CD4-positive, alpha-beta T cell (primary cell): ENCODE measurements at regions not wholly inside any gene's neighbourhood (a gene's known extent, or its start where the extent isn't known, plus 50 kb on each side); places are given as distances from the start of the nearest gene placed in this dataset.

ENCODE experiments used
- ATAC-seq: fragments of 200-7000 bp; cut with Tn5 transposase; one replicate; pipeline ENCODE4 v1.10.0; 2022; ENCODE audit warnings: mild to moderate bottlenecking; ENCODE audit not compliant: poor library complexity
- CTCF ChIA-PET: fragments of 350-600 bp; sonication (Branson Sonifier 250); formaldehyde crosslinking; loops from one replicate; lab custom pipeline; 2021; ENCODE audit warnings: antibody characterized with exemption, inconsistent platforms; lab: Charles Lee
- POLR2A ChIA-PET: fragments of 350-600 bp; sonication (Branson Sonifier 250); formaldehyde crosslinking; loops from one replicate; lab custom pipeline; 2021; ENCODE audit warnings: antibody characterized with exemption, inconsistent platforms; lab: Charles Lee
- DNase-seq, 14 experiments: peaks; one replicate each; pipeline ENCODE4 v3.0.0-alpha.2; 2013 to 2020; ENCODE audit warnings: mixed read lengths in 2 of 14
- H3K27ac ChIP-seq, 2 donors: one replicate each; pipeline versions ENCODE4 v1.5.1 to v1.7.0; 2013; ENCODE audit warnings: low read length in 2 of 2, low read depth in 1 of 2, mild to moderate bottlenecking in 1 of 2
- H3K27me3 ChIP-seq, 2 experiments: 1 replicate in 1 of 2; 2 replicates in 1 of 2; pipeline versions ENCODE4 v1.6.1 to v1.7.0; 2013; ENCODE audit warnings: low read length in 2 of 2, control low read depth in 1 of 2, mild to moderate bottlenecking in 1 of 2, moderate library complexity in 1 of 2; ENCODE audit not compliant: insufficient read depth in 2 of 2, control insufficient read depth in 1 of 2
- H3K36me3 ChIP-seq: one replicate; pipeline ENCODE4 v1.6.1; 2013; ENCODE audit warnings: low read length, control low read depth; ENCODE audit not compliant: insufficient read depth
- H3K4me1 ChIP-seq: one replicate; pipeline ENCODE4 v1.6.1; 2013; ENCODE audit warnings: low read length, control low read depth; ENCODE audit not compliant: insufficient read depth
- H3K4me3 ChIP-seq: one replicate; pipeline ENCODE4 v1.5.1; 2013; ENCODE audit warnings: mild to moderate bottlenecking, low read length, moderate library complexity
- H3K9me3 ChIP-seq, 2 experiments: 1 replicate in 1 of 2; 2 replicates in 1 of 2; pipeline versions ENCODE4 v1.6.1 to v1.7.0; 2013; ENCODE audit warnings: low read length in 2 of 2, mild to moderate bottlenecking in 2 of 2, control low read depth in 1 of 2, moderate library complexity in 1 of 2; ENCODE audit not compliant: control insufficient read depth in 1 of 2, insufficient read depth in 1 of 2
- H3K27ac Mint-ChIP-seq: one replicate; pipeline ENCODE4 v1.8.0; 2020; ENCODE audit warnings: mixed read lengths
- H3K27me3 Mint-ChIP-seq: one replicate; pipeline ENCODE4 v1.8.0; 2021; ENCODE audit warnings: mixed read lengths
- H3K36me3 Mint-ChIP-seq: one replicate; pipeline ENCODE4 v1.8.0; 2021; ENCODE audit warnings: low read depth, mixed read lengths
- H3K4me1 Mint-ChIP-seq: one replicate; pipeline ENCODE4 v1.8.0; 2021; ENCODE audit warnings: low read depth, mixed read lengths
- H3K4me3 Mint-ChIP-seq: one replicate; pipeline ENCODE4 v1.8.0; 2020; ENCODE audit warnings: mild to moderate bottlenecking, mixed read lengths
- H3K9me3 Mint-ChIP-seq: one replicate; pipeline ENCODE4 v1.8.0; 2020; ENCODE audit warnings: mixed read lengths
- intact Hi-C, 2 experiments: fragments of 100-400 bp; cut with DNase I in 1 of 2; cut with micrococcal nuclease in 1 of 2; formaldehyde crosslinking; loops; one replicate each; pipeline versions ENCODE4 v1.15.1 to v1.9.0; 2023 to 2025; cut with DNase I, micrococcal nuclease
- TF ChIP-seq, protein P1 (sequence below): fragments of 200-600 bp; IDR thresholded peaks from one replicate; pipeline ENCODE4 v1.8.0; 2022; ENCODE audit warnings: antibody characterized with exemption, mild to moderate bottlenecking

DNA sequence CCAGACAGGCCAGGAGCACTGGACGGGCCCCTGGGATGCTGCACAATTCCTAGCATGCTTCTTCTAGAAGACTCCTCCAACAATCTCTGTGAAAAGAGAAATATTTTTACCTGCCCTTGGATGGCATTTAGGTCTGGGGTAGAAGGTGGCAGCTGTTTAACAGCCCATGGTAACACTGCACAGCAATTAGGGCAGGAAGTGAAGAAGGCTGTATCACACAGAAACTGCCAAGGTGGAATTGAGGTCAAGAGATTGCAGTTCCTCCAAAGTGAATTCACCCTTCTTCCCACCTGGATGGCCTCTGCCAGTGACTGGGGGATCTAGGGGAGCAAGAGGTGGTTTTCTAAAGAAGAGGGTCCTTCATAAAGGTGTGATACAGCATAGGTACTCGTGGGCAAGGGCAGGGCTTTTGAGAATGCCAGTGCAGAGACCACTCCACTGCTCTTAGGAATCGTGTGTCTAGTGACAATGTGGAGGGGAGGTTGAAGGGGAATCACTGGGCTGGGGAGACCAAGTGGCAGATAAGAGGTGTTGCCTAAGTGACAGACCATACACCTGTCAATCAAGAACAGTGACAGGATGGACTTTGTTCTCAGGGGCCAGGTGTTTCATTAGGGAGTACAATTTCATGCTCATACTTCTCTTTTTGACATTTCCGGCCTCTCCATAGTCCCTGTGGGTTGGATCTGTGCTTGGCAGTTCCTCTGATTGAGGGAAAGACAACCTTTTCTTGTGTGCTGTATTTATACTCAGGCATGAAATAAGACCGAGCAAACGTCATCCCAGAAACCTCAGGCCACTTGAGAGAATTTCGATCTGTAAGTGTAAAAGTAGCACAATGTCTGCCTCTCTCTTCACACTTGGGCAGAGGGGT is 83.5 kb upstream of the BCL6 start:
- H3K4me1 Mint-ChIP-seq: no peaks in the 10 kb centered on the region
- H3K27ac Mint-ChIP-seq: no peak overlapping the region
- peak in 1 of 14 experiments; percentile 43 for DNase-seq
- no peaks in the 10 kb centered on the region for H3K9me3 ChIP-seq
- no peak overlapping the region for H3K4me3 ChIP-seq
- no peak for ATAC-seq
- TF ChIP-seq, protein P1, sequence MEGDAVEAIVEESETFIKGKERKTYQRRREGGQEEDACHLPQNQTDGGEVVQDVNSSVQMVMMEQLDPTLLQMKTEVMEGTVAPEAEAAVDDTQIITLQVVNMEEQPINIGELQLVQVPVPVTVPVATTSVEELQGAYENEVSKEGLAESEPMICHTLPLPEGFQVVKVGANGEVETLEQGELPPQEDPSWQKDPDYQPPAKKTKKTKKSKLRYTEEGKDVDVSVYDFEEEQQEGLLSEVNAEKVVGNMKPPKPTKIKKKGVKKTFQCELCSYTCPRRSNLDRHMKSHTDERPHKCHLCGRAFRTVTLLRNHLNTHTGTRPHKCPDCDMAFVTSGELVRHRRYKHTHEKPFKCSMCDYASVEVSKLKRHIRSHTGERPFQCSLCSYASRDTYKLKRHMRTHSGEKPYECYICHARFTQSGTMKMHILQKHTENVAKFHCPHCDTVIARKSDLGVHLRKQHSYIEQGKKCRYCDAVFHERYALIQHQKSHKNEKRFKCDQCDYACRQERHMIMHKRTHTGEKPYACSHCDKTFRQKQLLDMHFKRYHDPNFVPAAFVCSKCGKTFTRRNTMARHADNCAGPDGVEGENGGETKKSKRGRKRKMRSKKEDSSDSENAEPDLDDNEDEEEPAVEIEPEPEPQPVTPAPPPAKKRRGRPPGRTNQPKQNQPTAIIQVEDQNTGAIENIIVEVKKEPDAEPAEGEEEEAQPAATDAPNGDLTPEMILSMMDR: no peak
- CTCF ChIA-PET: no interaction called here
- H3K27me3 ChIP-seq: no peaks in the 10 kb centered on the region
- H3K27ac ChIP-seq: no peak overlapping the region
- peaks cover 7% of the 10 kb centered on the region for H3K4me1 ChIP-seq
- no peaks in the 10 kb centered on the region for H3K9me3 Mint-ChIP-seq
- H3K27me3 Mint-ChIP-seq: no peaks in the 10 kb centered on the region
- POLR2A ChIA-PET: interaction anchor here (0.7 kb wide), 1 partner anchor 686 kb away, joined by 3 read pairs; no protein-coding TSS in a partner anchor
- H3K4me3 Mint-ChIP-seq: no peak overlapping the region
- H3K36me3 Mint-ChIP-seq: no peaks in the 10 kb centered on the region
- no peaks in the 10 kb centered on the region for H3K36me3 ChIP-seq
- intact Hi-C loops: no loop called here

DNA sequence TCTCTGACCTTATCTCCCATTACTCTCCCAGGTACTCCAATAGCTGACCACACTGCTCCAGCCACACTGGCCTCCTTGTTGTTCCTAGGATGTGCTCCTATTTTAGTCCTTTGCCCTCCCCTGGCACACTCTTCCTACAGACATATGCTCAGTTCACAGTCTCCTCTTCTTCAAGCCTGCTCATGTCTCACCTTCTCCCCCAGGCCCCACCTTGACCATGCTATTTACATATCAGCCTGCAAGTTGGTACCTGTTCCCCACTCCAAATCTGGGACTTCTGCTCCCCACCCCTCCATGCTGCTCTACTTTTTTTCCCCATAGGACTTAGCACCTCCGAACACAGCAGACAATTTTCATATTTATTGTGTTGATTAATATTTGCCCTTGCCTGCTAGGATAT is 84.9 kb upstream of the BCL6 start:
- no peak for DNase-seq
- Histone ChIP-seq H3K27me3 (no peaks in the 10 kb centered on the region), H3K36me3 (no peaks in the 10 kb centered on the region), H3K4me1 (peaks cover 7% of the 10 kb centered on the region), H3K9me3 (no peaks in the 10 kb centered on the region), H3K4me3 (no peak overlapping the region), H3K27ac (no peak overlapping the region)
- Mint-ChIP-seq H3K9me3 (peaks cover 6% of the 10 kb centered on the region), H3K27me3 (no peaks in the 10 kb centered on the region), H3K4me3 (no peak overlapping the region), H3K27ac (no peak overlapping the region), H3K36me3 (no peaks in the 10 kb centered on the region), H3K4me1 (no peaks in the 10 kb centered on the region)
- ATAC-seq: no peak
- CTCF ChIA-PET: no interaction called here
- intact Hi-C loops: no loop called here
- POLR2A ChIA-PET: no interaction called here
- TF ChIP-seq, protein P1: no peak

DNA sequence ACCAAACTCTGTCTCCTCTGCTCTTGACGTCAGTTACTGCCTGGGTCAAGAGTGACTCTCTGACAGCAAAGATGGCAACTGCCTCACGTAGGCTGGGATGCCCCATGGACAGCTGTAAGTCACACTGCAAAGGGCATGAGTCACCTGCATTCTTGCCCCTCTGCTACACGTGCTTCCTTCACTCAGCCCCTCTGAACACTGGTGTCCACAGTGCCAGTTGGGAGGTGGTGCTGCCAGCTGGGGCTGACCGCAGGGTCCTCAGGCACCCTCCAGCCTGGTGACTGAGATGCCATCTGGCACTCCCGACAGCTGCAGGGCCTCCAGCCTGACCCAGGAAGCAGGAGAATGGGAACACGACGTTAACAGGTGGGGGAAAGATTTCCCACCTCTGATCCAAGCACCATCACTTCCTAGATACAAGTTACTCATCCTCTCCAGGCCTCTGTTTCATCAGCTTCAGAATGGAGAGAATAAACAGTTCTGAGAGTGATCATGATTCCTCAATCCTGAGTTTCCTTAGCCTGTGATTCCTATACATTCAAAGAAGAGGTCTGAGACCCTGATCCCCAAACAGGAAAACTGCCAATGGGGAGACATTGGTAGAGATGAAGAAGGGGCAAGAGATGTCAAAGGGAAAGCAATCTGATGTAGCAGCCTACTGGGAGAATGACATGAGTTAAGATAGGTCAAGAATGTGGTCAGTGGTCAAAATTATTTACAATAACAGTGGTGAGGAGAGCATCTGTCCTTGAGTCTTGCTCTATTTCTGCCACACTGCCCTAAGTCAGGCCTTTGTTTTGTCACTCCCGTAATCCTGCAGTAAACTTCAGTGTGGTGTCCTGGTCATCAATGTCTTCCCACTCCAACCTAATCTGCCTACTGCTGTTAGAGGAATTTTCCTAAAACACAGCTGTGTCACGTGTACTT is 86.1 kb upstream of the BCL6 start:
- H3K4me3 ChIP-seq: no peak overlapping the region
- no peaks in the 10 kb centered on the region for H3K9me3 ChIP-seq
- Mint-ChIP-seq H3K4me1 (no peaks in the 10 kb centered on the region), H3K4me3 (no peak overlapping the region), H3K27me3 (no peaks in the 10 kb centered on the region), H3K27ac (no peak overlapping the region), H3K9me3 (peaks cover 6% of the 10 kb centered on the region), H3K36me3 (no peaks in the 10 kb centered on the region)
- no peaks in the 10 kb centered on the region for H3K27me3 ChIP-seq
- ATAC-seq (no peak), DNase-seq (no peak)
- ChIA-PET POLR2A (no interaction called here), CTCF (interaction anchor here (1.2 kb wide), 1 partner anchor 84 kb away, joined by 3 read pairs; no protein-coding TSS in a partner anchor)
- TF ChIP-seq, protein P1: no peak
- H3K4me1 ChIP-seq: peaks cover 7% of the 10 kb centered on the region
- no peaks in the 10 kb centered on the region for H3K36me3 ChIP-seq
- intact Hi-C loops: no loop called here
- no peak overlapping the region for H3K27ac ChIP-seq
